B cell (primary cell): ENCODE measurements at regions not wholly inside any gene's neighbourhood (a gene's known extent, or its start where the extent isn't known, plus 50 kb on each side); places are given as distances from the start of the nearest gene placed in this dataset.

Experiments used
- ATAC-seq: fragments of 200-7000 bp; cut with Tn5 transposase; one replicate; pipeline ENCODE4 v1.10.0; 2021; ENCODE audit warnings: low read depth, mild to moderate bottlenecking, moderate number of reproducible peaks, moderate library complexity
- CTCF ChIA-PET: fragments of 350-600 bp; sonication (Branson Sonifier 250); formaldehyde crosslinking; loops from one replicate; lab custom pipeline; 2021; ENCODE audit warnings: antibody characterized with exemption, inconsistent platforms; lab: Charles Lee
- POLR2A ChIA-PET: fragments of 350-600 bp; sonication (Branson Sonifier 250); formaldehyde crosslinking; loops from one replicate; lab custom pipeline; 2021; ENCODE audit warnings: antibody characterized with exemption; lab: Charles Lee
- DNase-seq: peaks from one replicate; pipeline ENCODE4 v3.0.0; 2013
- H2AFZ ChIP-seq: 2 replicates; pipeline ENCODE4 v1.6.1; 2012; ENCODE audit warnings: mild to moderate bottlenecking, low read depth, low read length; ENCODE audit not compliant: insufficient read depth, poor library complexity, severe bottlenecking
- H3K27ac ChIP-seq, 2 donors: 1 replicate in 1 of 2; 2 replicates in 1 of 2; pipeline ENCODE4 v1.5.1; 2012 to 2013; ENCODE audit warnings: low read length in 2 of 2, mild to moderate bottlenecking in 2 of 2, moderate library complexity in 1 of 2
- H3K27me3 ChIP-seq, 4 experiments: fragments of 200-600 bp in 1 of 4; sonication (generic) in 1 of 4; replicated peaks in 1 of 4; 1 replicate in 2 of 4; 2 replicates in 2 of 4; pipeline versions ENCODE4 v1.6.1 to v1.7.0; 2013 to 2016; ENCODE audit warnings: low read length in 3 of 4, mild to moderate bottlenecking in 2 of 4, mixed read lengths in 1 of 4, moderate library complexity in 1 of 4; ENCODE audit not compliant: insufficient read depth in 4 of 4, control insufficient read depth in 3 of 4; ENCODE audit errors: control extremely low read depth in 1 of 4
- H3K36me3 ChIP-seq, 2 experiments: replicated peaks in 1 of 2; 1 replicate in 1 of 2; 2 replicates in 1 of 2; pipeline versions ENCODE4 v1.6.1 to v1.7.1; 2013; ENCODE audit warnings: low read length in 1 of 2; ENCODE audit not compliant: insufficient read depth in 2 of 2, control insufficient read depth in 1 of 2; ENCODE audit errors: control extremely low read depth in 1 of 2, extremely low read depth in 1 of 2
- H3K4me1 ChIP-seq, 2 donors: fragments of 200-600 bp in 1 of 2; sonication (generic) in 1 of 2; 1 replicate in 1 of 2; 2 replicates in 1 of 2; pipeline versions ENCODE4 v1.5.1 to v1.6.1; 2013 to 2017; ENCODE audit warnings: low read length in 2 of 2; ENCODE audit not compliant: control insufficient read depth in 2 of 2, insufficient read depth in 2 of 2
- H3K4me2 ChIP-seq: replicated peaks from 2 replicates; pipeline ENCODE3; 2012; ENCODE audit warnings: mild to moderate bottlenecking, low read depth, low read length; ENCODE audit not compliant: poor library complexity, severe bottlenecking
- H3K4me3 ChIP-seq, 5 experiments: fragments of 200-600 bp in 1 of 5; sonication (generic) in 1 of 5; 1 replicate in 3 of 5; 2 replicates in 2 of 5; pipeline versions ENCODE4 v1.5.1 to v1.7.0; 2011 to 2016; ENCODE audit warnings: low read length in 4 of 5, mild to moderate bottlenecking in 4 of 5, low read depth in 2 of 5, control low read depth in 1 of 5, moderate library complexity in 1 of 5; ENCODE audit not compliant: insufficient read depth in 1 of 5; ENCODE audit errors: control extremely low read depth in 1 of 5, extremely low read depth in 1 of 5
- H3K79me2 ChIP-seq: fragments of 200-600 bp; sonication (generic); one replicate; pipeline ENCODE4 v1.6.0; 2016; ENCODE audit warnings: low read length; ENCODE audit not compliant: control insufficient read depth, insufficient read depth
- H3K9ac ChIP-seq: fragments of 200-600 bp; sonication (generic); 2 replicates; pipeline ENCODE4 v1.6.1; 2017; ENCODE audit warnings: mild to moderate bottlenecking, low read length, moderate library complexity
- H3K9me3 ChIP-seq, 3 donors: one replicate each; pipeline versions ENCODE4 v1.6.1 to v1.7.1; 2013; ENCODE audit warnings: low read length in 2 of 3; ENCODE audit not compliant: control insufficient read depth in 2 of 3, insufficient read depth in 1 of 3; ENCODE audit errors: control extremely low read depth in 1 of 3
- H4K20me1 ChIP-seq: 2 replicates; pipeline ENCODE4 v1.6.0; 2012; ENCODE audit warnings: mild to moderate bottlenecking, low read length; ENCODE audit not compliant: insufficient read depth, control insufficient read depth, poor library complexity, severe bottlenecking
- H3K27ac Mint-ChIP-seq: one replicate; pipeline ENCODE4 v1.8.0; 2021; ENCODE audit warnings: mixed read lengths
- H3K27me3 Mint-ChIP-seq: one replicate; pipeline ENCODE4 v1.8.0; 2021; ENCODE audit warnings: mixed read lengths
- H3K4me1 Mint-ChIP-seq: one replicate; pipeline ENCODE4 v1.8.0; 2021; ENCODE audit warnings: mixed read lengths
- H3K4me3 Mint-ChIP-seq: one replicate; pipeline ENCODE4 v1.8.0; 2021; ENCODE audit warnings: mixed read lengths
- H3K9me3 Mint-ChIP-seq: one replicate; pipeline ENCODE4 v1.8.0; 2022; ENCODE audit warnings: mixed read lengths; ENCODE audit not compliant: insufficient read depth
- EZH2 ChIP-seq: IDR thresholded peaks from 2 replicates; pipeline ENCODE4 v1.6.1; 2012; ENCODE audit warnings: borderline replicate concordance, low read depth, mild to moderate bottlenecking, moderate library complexity, low read length; ENCODE audit not compliant: insufficient read depth, poor library complexity, severe bottlenecking
- WGBS: methylation state at CpG from one replicate; pipeline ENCODE4 v1.1.5; 2013; ENCODE audit warnings: missing lambda C conversion rate; ENCODE audit not compliant: insufficient coverage; 5-methylcytosine and 5-hydroxymethylcytosine counted together
- intact Hi-C: fragments of 100-400 bp; cut with micrococcal nuclease; formaldehyde crosslinking; loops from one replicate; pipeline ENCODE4 v1.10.0; 2022
- TF ChIP-seq, protein P1 (sequence below): fragments of 200-600 bp; IDR thresholded peaks from one replicate; pipeline ENCODE4 v1.8.0; 2022; ENCODE audit warnings: antibody characterized with exemption, mild to moderate bottlenecking

DNA sequence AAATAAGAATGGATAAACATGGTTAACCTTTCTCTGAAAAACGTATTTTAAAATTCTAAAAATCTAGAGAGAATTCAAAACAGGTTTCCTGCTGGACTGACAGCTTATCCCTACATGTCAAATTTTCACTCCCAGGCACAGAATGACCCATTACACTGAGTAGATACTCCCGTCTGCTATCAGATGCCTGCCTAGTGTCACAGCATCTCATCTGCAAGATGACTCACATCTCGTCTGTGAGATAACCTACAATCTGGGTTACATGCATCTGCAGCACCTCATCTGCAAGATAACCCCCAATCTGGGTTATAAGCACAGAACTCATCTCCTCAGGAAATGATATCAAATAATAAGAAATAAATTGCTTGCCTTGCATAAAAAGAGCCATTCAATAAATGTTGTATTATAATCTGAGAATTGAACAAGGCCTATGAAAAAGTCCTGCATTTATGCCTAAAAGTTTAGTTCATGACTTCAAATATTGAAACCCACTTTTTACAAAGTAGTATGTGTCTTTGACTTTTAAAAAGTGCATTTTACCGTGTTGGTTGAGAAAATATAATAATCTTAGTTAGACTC is 188.3 kb upstream of the THBS1 start:
- CTCF ChIA-PET = no interaction called here

DNA sequence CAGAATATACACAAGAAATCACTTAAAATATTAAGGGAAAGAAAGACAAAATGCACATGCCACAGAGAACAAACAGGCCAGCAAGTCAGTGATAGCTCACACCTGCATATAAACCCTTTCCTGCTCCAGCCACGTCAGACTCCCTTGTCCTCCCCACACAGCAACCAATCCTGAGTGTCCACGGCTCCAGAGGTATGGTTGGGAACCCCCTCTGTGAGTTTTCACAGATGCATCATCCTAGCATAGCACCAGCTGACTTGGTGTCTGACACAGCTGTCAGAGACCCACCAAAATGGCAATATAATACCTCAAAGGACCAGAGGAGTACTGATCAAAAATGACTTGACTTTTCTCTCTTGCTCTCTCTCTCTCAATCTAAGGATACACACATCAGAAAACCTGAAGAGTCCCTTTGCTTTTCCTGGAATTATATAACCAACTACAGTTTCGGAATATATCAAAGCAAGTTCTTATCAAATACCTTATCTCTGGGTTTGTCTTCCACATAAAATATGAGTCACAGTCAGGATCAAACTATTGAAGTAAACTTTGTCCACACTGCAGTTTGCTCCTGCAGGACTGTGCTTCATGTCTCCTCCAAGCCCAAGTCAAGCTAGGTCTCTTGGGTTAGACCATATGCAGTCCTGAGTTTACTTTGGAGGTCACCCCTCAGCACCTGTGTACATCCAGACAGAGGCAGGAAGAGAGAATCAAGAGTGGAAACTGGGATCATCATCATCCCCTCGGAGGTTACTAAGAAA is 187.1 kb upstream of the THBS1 start:
- H3K4me2 ChIP-seq = no peak overlapping the region
- no peaks in the 10 kb centered on the region for H3K9me3 ChIP-seq
- peaks cover 1% of the 10 kb centered on the region for H3K9me3 Mint-ChIP-seq
- H3K27ac Mint-ChIP-seq = no peak overlapping the region
- H3K4me3 ChIP-seq = no peak overlapping the region
- H3K9ac ChIP-seq = no peak overlapping the region
- intact Hi-C loops = no loop called here
- WGBS = 73% methylated on average over 3 of the region's 4 CpGs
- ATAC-seq = no peak
- TF ChIP-seq, protein P1, sequence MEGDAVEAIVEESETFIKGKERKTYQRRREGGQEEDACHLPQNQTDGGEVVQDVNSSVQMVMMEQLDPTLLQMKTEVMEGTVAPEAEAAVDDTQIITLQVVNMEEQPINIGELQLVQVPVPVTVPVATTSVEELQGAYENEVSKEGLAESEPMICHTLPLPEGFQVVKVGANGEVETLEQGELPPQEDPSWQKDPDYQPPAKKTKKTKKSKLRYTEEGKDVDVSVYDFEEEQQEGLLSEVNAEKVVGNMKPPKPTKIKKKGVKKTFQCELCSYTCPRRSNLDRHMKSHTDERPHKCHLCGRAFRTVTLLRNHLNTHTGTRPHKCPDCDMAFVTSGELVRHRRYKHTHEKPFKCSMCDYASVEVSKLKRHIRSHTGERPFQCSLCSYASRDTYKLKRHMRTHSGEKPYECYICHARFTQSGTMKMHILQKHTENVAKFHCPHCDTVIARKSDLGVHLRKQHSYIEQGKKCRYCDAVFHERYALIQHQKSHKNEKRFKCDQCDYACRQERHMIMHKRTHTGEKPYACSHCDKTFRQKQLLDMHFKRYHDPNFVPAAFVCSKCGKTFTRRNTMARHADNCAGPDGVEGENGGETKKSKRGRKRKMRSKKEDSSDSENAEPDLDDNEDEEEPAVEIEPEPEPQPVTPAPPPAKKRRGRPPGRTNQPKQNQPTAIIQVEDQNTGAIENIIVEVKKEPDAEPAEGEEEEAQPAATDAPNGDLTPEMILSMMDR = no peak
- TF ChIP-seq EZH2 = no peak
- H3K79me2 ChIP-seq = no peaks in the 10 kb centered on the region
- no peak overlapping the region for H3K27ac ChIP-seq
- H2AFZ ChIP-seq = no peak overlapping the region
- ChIA-PET CTCF (no interaction called here), POLR2A (no interaction called here)
- no peak overlapping the region for H3K4me3 Mint-ChIP-seq
- H3K4me1 Mint-ChIP-seq = no peaks in the 10 kb centered on the region
- no peaks in the 10 kb centered on the region for H3K4me1 ChIP-seq
- H4K20me1 ChIP-seq = no peaks in the 10 kb centered on the region
- H3K27me3 ChIP-seq = no peaks in the 10 kb centered on the region
- DNase-seq = no peak
- H3K36me3 ChIP-seq = no peaks in the 10 kb centered on the region
- peaks cover 21% of the 10 kb centered on the region for H3K27me3 Mint-ChIP-seq

More for the DNA sequence above, 188.3 kb upstream of the THBS1 start:
- no peak overlapping the region for H3K4me3 ChIP-seq
- no peaks in the 10 kb centered on the region for H4K20me1 ChIP-seq
- peaks cover 4% of the 10 kb centered on the region for H3K9me3 Mint-ChIP-seq
- no peaks in the 10 kb centered on the region for H3K36me3 ChIP-seq
- H3K27me3 ChIP-seq = no peaks in the 10 kb centered on the region
- ATAC-seq (no peak), DNase-seq (no peak)
- no peak for TF ChIP-seq EZH2
- TF ChIP-seq, protein P1 = no peak
- H3K9ac ChIP-seq = no peak overlapping the region
- POLR2A ChIA-PET = no interaction called here
- H3K27ac Mint-ChIP-seq = no peak overlapping the region
- H3K27me3 Mint-ChIP-seq = peaks cover 21% of the 10 kb centered on the region
- H3K4me1 ChIP-seq = no peaks in the 10 kb centered on the region
- H2AFZ ChIP-seq = no peak overlapping the region
- intact Hi-C loops = no loop called here
- 60% methylated on average over 2 of the region's 4 CpGs for WGBS
- H3K4me3 Mint-ChIP-seq = no peak overlapping the region
- no peak overlapping the region for H3K27ac ChIP-seq
- H3K79me2 ChIP-seq = no peaks in the 10 kb centered on the region
- no peaks in the 10 kb centered on the region for H3K9me3 ChIP-seq
- no peak overlapping the region for H3K4me2 ChIP-seq
- H3K4me1 Mint-ChIP-seq = no peaks in the 10 kb centered on the region
